KMS-11 (cell line): ENCODE measurements at regions not wholly inside any gene's neighbourhood (a gene's known extent, or its start where the extent isn't known, plus 50 kb on each side); places are given as distances from the start of the nearest gene placed in this dataset.

Experiments
- H2AFZ ChIP-seq: fragments of 200-600 bp; sonication (generic); 2 replicates; pipeline ENCODE4 v1.6.1; 2016; ENCODE audit warnings: antibody characterized with exemption, mixed run types, low read depth
- H3K27ac ChIP-seq: fragments of 200-600 bp; sonication (generic); 2 replicates; pipeline ENCODE4 v1.6.1; 2016; ENCODE audit warnings: mild to moderate bottlenecking, mixed run types
- H3K27me3 ChIP-seq: fragments of 200-600 bp; sonication (generic); 2 replicates; pipeline ENCODE4 v1.6.1; 2017; ENCODE audit warnings: mild to moderate bottlenecking, low read depth, mixed run types, moderate library complexity; ENCODE audit not compliant: insufficient read depth
- H3K36me3 ChIP-seq: fragments of 200-600 bp; sonication (generic); 2 replicates; pipeline ENCODE4 v1.6.1; 2017; ENCODE audit warnings: mild to moderate bottlenecking, mixed run types; ENCODE audit not compliant: insufficient read depth
- H3K4me1 ChIP-seq: fragments of 200-600 bp; sonication (generic); 2 replicates; pipeline ENCODE4 v1.6.1; 2016; ENCODE audit warnings: mild to moderate bottlenecking, low read depth, mixed run types; ENCODE audit not compliant: poor library complexity, severe bottlenecking
- H3K4me2 ChIP-seq: fragments of 200-600 bp; sonication (generic); 2 replicates; pipeline ENCODE4 v1.7.0; 2016; ENCODE audit warnings: mild to moderate bottlenecking, mixed run types
- H3K4me3 ChIP-seq: fragments of 200-600 bp; sonication (generic); IDR thresholded peaks from 2 replicates; pipeline ENCODE4 v1.6.1; 2017; ENCODE audit warnings: low read depth, low read length, mixed read lengths; ENCODE audit not compliant: insufficient read depth
- H3K79me2 ChIP-seq: fragments of 200-600 bp; sonication (generic); 2 replicates; pipeline ENCODE4 v1.6.1; 2016; ENCODE audit warnings: low read depth, mixed run types; ENCODE audit not compliant: insufficient read depth
- H3K9ac ChIP-seq: fragments of 200-600 bp; sonication (generic); 2 replicates; pipeline ENCODE4 v1.6.1; 2016; ENCODE audit warnings: mild to moderate bottlenecking, mixed run types
- H4K20me1 ChIP-seq: fragments of 200-600 bp; sonication (generic); 2 replicates; pipeline ENCODE4 v1.6.1; 2016; ENCODE audit warnings: mild to moderate bottlenecking, mixed run types; ENCODE audit not compliant: insufficient read depth
- TF ChIP-seq, protein P1 (sequence below): fragments of 200-600 bp; sonication (generic); conservative IDR thresholded peaks from 2 replicates; pipeline ENCODE4 v1.6.1; 2017; ENCODE audit warnings: low read depth, mild to moderate bottlenecking, antibody characterized with exemption, low read length, moderate library complexity, mixed read lengths

GRCh38 chr6:92273694-92274093 is 1145.7 kb downstream of the EPHA7 start:
- no peak overlapping the region for H3K27ac ChIP-seq
- H3K36me3 ChIP-seq, result no peaks in the 10 kb centered on the region
- no peaks in the 10 kb centered on the region for H4K20me1 ChIP-seq
- TF ChIP-seq, protein P1, sequence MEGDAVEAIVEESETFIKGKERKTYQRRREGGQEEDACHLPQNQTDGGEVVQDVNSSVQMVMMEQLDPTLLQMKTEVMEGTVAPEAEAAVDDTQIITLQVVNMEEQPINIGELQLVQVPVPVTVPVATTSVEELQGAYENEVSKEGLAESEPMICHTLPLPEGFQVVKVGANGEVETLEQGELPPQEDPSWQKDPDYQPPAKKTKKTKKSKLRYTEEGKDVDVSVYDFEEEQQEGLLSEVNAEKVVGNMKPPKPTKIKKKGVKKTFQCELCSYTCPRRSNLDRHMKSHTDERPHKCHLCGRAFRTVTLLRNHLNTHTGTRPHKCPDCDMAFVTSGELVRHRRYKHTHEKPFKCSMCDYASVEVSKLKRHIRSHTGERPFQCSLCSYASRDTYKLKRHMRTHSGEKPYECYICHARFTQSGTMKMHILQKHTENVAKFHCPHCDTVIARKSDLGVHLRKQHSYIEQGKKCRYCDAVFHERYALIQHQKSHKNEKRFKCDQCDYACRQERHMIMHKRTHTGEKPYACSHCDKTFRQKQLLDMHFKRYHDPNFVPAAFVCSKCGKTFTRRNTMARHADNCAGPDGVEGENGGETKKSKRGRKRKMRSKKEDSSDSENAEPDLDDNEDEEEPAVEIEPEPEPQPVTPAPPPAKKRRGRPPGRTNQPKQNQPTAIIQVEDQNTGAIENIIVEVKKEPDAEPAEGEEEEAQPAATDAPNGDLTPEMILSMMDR, result no peak
- no peak overlapping the region for H3K4me3 ChIP-seq
- no peak overlapping the region for H3K4me2 ChIP-seq
- H3K27me3 ChIP-seq, result no peaks in the 10 kb centered on the region
- no peaks in the 10 kb centered on the region for H3K4me1 ChIP-seq
- no peaks in the 10 kb centered on the region for H3K79me2 ChIP-seq
- H2AFZ ChIP-seq, result no peak overlapping the region
- H3K9ac ChIP-seq, result no peak overlapping the region

GRCh38 chr6:92271091-92271490 is 1148.3 kb downstream of the EPHA7 start:
- no peaks in the 10 kb centered on the region for H4K20me1 ChIP-seq
- H3K36me3 ChIP-seq, result no peaks in the 10 kb centered on the region
- H3K4me3 ChIP-seq, result no peak overlapping the region
- H2AFZ ChIP-seq, result no peak overlapping the region
- TF ChIP-seq, protein P1, result no peak
- H3K27me3 ChIP-seq, result no peaks in the 10 kb centered on the region
- H3K9ac ChIP-seq, result no peak overlapping the region
- no peaks in the 10 kb centered on the region for H3K4me1 ChIP-seq
- no peaks in the 10 kb centered on the region for H3K79me2 ChIP-seq
- no peak overlapping the region for H3K4me2 ChIP-seq
- no peak overlapping the region for H3K27ac ChIP-seq

DNA sequence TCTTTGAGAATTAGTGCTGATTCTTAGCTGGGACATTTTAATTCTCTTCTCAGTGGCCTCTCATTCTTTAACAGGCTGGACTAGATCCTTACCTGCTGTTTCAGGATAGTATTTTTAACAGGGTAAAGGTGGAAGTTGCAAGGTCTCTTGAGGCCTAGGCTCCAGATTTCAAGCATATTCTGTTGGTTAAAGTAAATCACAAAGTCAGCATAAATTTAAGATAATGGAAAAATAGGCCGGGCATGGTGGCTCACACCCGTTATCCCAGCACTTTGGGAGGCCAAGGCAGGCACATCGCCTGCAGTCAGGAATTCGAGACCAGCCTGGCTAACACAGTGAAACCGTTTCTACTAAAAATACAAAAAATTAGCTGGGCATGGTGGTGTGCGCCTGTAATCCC is 1149.0 kb downstream of the EPHA7 start:
- Histone ChIP-seq H3K4me2 (no peak overlapping the region), H3K36me3 (no peaks in the 10 kb centered on the region), H3K4me1 (no peaks in the 10 kb centered on the region), H2AFZ (no peak overlapping the region), H3K9ac (no peak overlapping the region), H3K27ac (no peak overlapping the region), H4K20me1 (no peaks in the 10 kb centered on the region), H3K27me3 (no peaks in the 10 kb centered on the region), H3K79me2 (no peaks in the 10 kb centered on the region), H3K4me3 (no peak overlapping the region)
- TF ChIP-seq, protein P1, result no peak

GRCh38 chr6:92267335-92267734 is 1152.0 kb downstream of the EPHA7 start:
- Histone ChIP-seq H3K27me3 (no peaks in the 10 kb centered on the region), H3K79me2 (no peaks in the 10 kb centered on the region), H3K4me1 (no peaks in the 10 kb centered on the region), H4K20me1 (no peaks in the 10 kb centered on the region), H3K36me3 (no peaks in the 10 kb centered on the region), H2AFZ (no peak overlapping the region), H3K27ac (no peak overlapping the region), H3K4me3 (no peak overlapping the region), H3K9ac (no peak overlapping the region), H3K4me2 (no peak overlapping the region)
- TF ChIP-seq, protein P1, result no peak
